ENCODE measurements at regions not wholly inside any gene's neighbourhood (a gene's known extent, or its start where the extent isn't known, plus 50 kb on each side); places are given as distances from the start of the nearest gene placed in this dataset.
"Not testable (repeated sequence)": the region's sequence is repeated elsewhere in the genome, so short reads cannot be mapped to it uniquely, and the experiment has no call there.

DNA sequence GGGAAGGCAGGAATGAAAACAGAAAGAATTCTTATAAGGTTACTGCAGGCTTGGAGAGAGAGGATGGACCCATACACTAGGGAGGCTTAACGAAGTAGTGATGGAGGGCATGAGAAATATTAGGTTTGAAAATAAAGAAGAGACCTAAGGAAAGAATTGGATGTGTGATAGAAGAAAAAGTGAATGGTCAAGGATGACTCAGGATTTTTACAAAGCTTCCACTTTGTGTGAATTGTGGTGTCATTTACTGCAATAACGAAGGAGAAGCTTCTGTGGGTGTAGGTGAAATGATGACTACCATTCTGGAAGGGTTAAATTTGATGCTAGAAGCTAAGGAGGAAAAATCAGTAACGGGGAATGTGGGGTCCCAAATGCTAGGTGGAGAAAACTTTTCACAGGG, 191.2 kb downstream of the UTRN start:
- DNase-seq (ENCODE audit: low read depth) = no peak

GRCh38 chr6:144477396-144477795, 192.3 kb downstream of the UTRN start:
- DNase-seq (ENCODE audit: low read depth) = no peak

DNA sequence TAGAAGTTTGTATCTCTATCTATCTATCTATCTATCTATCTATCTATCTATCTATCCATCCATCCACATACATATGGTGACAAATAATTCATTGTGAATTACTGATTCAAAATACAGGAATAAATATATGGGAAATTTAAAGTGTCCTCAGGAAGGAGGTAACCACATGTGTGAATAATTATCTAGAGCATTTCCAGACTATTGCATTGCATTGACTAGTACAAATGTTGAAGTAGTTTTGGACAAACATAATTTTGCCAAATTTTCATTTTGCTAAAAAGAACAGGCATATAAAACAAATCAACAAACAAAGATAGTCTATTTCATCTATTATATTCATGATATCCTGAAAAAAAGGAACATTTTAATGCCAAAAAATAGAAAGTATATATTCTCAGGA, 192.7 kb downstream of the UTRN start:
- no peak for DNase-seq (ENCODE audit: low read depth)

DNA sequence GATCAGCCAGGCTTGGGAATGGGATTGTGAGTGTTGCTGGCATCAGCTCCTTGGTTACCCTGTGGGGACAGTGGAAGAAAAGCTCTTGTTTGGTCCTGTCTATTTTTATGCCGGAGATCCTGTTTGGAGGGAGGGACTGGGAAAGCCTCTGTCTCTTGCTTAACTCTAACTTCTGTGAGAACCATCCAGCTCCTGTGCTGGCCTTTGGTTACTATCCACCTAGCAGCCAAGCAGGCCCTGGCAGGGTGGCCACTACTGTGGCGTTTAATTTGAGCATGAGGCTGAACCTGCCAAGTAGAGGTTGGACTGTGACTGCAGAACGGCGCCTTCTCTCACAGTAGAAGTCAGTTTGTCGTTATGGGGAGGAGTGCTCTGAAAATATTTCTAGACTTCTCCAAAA, 193.3 kb downstream of the UTRN start:
- no peak for DNase-seq (ENCODE audit: low read depth)

GRCh38 chr6:144479991-144480390, 194.9 kb downstream of the UTRN start:
- no peak for DNase-seq (ENCODE audit: low read depth)

DNA sequence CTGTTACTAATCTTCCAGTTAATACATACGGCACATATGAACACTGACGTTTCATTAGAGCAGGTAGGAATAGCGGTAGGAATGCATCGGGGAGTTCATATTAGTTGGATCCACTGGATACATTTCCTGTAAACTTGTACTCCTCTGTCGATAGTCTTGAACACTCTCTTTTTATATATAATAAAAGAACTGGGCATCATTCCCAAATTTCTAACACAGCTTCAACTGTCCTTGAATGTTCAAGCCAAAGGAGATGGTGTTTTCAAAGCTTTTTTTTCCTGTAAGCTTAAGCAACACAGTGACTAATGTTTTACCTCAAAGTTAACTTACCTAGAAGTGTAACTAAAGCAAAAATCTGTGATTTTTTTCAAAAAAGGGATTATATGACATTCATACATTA, 195.3 kb downstream of the UTRN start:
- no peak for DNase-seq (ENCODE audit: low read depth)

- DNase-seq (ENCODE audit: low read depth) = no peak
These were observed 196.4 kb downstream of the UTRN start for GRCh38 chr6:144481527-144481926.

DNA sequence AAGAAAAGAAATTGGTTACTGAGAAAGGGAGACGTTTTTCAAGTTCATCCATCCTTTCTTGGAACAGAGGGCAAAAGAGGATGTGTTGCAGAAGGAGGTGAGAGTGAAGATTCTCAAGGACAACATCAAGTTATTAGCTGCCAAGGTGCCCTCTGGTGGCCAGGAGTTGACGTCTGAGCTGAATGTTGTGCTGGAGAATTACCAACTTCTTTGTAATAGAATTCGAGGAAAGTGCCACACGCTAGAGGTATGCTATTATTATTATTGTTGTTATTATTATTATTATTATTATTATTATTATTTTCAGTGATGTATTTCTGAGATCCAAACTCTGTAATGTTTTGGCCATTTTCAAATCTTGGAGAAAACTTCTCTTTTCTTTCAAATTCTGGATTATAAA, 197.0 kb downstream of the UTRN start:
- DNase-seq (ENCODE audit: low read depth) = peak; percentile 53

DNA sequence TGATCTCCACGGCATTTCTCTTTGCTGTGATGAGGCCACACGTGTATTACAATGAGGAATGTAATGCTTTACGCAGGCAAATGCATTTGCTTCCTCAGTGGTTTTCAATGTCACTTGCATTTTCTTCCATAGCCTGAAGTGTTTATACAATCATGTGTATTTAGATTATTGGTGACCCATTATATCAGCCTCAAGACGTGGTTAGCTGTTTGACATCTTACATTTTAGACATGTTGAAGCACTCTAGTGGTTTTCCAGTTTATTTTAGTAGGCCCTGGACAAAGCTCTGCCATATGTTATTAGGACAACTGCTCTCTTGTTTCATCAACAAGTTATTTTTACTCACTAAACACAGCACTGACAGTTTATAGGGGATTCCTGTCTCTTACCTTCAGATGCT, 200.4 kb downstream of the UTRN start:
- no peak for DNase-seq (ENCODE audit: low read depth)

DNA sequence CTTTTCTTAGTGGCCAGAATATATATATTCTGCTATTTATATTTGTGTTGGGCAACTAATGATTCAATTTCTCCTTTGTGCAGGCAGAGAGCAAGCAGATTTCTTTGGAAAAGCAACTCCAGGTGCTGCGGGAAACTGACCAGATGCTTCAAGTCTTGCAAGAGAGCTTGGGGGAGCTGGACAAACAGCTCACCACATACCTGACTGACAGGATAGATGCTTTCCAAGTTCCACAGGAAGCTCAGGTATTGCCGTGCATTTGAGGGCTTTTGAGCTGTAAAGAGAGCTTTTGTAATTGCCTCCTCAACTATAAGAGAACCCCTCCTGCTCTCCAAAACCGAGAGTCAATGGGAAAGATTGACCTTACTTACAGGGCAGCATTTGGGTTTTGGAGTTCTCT, 203.5 kb downstream of the UTRN start:
- DNase-seq (ENCODE audit: low read depth) = no peak

DNA sequence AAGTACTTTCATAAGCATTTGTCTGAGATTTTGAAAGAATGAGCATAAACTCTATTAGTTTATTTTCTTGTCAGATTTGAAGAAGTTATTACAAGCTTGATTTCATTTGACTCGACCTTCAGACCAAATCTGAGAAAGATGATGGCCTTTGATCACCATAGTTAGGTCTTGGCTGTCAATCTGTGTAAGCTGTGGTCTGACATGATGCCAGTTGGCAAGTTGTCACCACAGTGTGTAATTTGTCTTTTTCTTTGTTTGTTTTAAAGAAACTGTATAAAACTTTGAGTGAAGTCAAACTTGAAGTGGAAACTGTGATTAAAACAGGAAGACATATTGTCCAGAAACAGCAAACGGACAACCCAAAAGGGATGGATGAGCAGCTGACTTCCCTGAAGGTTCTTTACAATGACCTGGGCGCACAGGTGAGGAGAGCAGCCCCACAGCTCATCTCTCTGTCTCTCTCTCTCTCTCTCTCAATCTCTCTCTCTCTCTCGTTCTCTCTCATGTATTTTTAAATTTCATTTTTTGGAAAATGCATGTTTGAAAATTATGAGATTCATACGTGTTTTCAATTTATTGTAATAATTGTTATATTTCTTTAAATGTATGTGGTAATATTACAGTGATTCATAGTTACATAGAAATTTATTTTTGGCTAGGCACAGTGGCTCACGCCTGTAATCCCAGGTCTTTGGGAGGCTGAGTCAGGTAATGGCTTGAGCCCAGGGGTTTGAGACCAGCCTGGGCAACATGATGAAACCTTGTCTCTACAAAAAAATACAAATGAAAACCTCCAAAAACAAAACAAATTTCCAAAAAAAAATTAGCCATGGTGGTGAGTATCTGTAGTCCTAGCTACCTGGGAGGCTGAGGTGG, 208.1 kb downstream of the UTRN start:
- DNase-seq (ENCODE audit: low read depth) = no peak

DNA sequence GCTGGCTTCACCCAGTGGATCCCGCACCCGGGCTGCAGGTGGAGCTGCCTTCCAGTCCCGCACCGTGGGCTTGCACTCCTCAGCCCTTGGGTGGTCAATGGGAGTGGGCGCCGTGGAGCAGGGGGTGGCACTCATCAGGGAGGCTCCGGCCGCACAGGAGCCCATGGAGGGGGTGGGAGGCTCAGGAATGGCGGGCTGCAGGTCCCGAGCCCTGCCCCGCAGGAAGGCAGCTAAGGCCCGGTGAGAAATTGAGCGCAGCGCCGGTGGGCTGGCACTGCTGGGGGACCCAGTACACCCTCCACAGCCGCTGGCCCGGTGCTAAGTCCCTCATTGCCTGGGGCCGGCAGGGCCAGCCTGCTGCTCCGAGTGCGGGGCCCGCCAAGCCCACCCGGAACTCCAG, 209.9 kb downstream of the UTRN start:
- DNase-seq (ENCODE audit: low read depth) = not testable (repeated sequence)

GRCh38 chr6:144497650-144498049, 212.5 kb downstream of the UTRN start:
- DNase-seq (ENCODE audit: low read depth) = no peak

- DNase-seq (ENCODE audit: low read depth) = no peak
These were observed 215.8 kb downstream of the UTRN start for GRCh38 chr6:144500892-144501291.

- not testable (repeated sequence) for DNase-seq (ENCODE audit: low read depth)
These were observed 220.1 kb downstream of the UTRN start for GRCh38 chr6:144505214-144505613.

DNA sequence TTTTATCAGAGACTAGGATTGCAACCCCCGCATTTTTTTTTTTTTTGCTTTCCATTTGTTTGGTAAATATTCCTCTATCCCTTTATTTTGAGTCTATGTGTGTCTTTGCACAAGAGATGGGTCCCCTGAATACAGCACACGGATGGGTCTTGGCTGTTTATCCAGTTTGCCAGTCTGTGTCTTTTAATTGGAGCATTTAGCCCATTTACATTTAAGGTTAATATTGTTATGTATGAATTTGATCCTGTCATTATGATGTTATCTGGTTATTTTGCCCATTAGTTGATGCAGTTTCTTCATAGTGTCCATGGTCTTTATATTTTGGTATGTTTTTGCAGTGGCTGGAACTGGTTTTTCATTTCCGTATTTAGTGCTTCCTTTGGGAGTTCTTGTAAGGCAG, 220.9 kb downstream of the UTRN start:
- DNase-seq (ENCODE audit: low read depth) = not testable (repeated sequence)

DNA sequence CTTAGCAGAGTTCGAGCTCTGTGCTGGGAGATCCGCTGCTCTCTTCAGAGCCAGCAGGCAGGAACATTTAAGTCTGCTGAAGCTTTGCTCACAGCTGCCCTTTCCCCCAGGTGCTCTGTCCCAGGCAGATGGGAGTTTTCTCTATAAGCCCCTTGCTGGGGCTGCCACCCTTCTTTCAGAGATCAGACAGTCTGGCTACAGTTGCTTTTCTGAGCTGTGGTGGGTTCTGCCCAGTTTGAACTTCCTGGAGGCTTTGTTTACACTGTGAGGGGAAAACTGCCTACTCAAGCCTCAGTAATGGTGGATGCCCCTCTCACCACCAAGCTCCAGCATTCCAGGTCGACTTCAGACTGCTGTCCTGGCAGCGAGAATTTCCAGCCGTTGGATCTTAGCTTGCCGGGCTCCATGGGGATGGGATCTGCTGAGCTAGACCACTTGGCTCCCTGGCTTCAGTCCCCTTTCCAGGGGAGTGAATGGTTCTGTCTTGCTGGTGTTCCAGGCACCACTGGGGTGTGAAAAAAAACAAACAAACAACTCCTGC, 222.7 kb downstream of the UTRN start:
- DNase-seq (ENCODE audit: low read depth) = not testable (repeated sequence)

- no peak for DNase-seq (ENCODE audit: low read depth)
These were observed 225.7 kb downstream of the UTRN start for GRCh38 chr6:144510859-144511258.

GRCh38 chr6:144515761-144516160, 230.6 kb downstream of the UTRN start:
- no peak for DNase-seq (ENCODE audit: low read depth)

DNA sequence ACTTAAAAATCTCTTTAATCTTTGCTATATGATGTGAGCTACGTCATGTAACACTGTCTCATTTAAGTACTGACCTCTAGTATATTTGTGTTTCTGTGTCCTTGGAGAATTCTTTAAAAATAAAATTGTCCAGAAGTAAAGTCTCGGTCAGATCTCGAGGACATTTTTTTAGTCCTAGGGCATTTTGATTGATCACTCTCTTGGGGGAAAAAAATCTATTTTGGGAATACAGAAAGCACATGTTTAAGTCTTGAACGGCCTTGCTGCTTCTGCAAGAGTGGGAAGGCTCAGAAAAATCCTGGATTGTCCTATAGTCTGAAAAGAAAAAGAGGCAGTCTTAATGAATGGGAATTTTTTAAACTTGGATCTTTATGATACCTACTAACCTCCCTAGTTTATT, 234.3 kb downstream of the UTRN start:
- no peak for DNase-seq (ENCODE audit: low read depth)

DNA sequence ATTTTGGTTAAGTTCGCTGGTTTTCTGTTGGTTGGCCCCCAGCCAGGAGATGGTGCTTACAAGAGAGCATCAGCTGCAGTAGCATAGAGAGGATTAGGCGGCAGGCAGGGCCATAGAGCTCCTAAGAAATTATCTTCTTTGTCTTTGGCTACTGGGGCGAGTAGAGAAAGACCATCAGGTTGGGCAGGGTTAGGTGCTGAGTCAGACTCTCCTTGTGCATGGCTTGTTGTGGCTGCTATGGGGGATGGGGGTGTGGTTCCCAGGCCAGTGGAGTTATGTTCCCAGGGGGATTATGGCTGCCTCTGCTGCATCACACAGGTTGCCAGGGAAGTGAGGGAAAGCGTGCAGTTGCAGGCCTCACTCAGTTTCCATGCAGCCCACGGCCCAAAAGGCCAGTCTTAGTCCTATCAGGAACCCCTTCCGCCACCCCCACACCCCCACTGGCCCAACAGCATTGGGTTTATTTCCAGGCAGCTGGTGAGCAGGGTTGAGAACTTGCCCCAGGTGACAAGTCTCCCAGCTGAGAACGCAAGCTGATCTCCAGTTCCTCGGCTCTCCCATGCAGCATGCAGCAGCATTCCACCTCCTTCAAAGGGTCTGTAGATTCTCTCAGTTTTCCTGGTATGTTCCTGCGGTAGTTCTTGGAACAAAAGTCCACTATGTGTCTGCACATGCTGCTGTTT, 243.7 kb downstream of the UTRN start:
- no peak for DNase-seq (ENCODE audit: low read depth)

DNA sequence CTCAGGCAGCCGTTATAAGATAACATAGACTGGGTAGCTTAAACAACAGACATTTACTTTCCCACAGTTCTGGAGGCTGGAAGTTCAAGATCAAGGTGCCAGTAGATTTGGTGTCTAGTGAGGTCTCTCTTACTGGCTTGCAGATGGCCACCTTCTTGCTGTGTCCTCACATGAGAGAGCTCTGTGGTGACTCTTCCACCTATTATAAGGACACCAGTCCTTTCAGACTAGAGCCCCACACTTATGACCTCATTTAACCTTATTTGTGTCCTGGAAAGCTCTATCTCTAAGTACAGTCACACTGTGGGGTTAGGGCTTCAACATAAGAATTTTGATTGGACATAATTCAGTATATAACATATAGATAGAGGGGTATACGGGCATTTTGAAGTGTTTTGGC, 245.0 kb downstream of the UTRN start:
- no peak for DNase-seq (ENCODE audit: low read depth)

GRCh38 chr6:144532238-144532637, 247.1 kb downstream of the UTRN start:
- DNase-seq (ENCODE audit: low read depth) = not testable (repeated sequence)

Data from activated T-helper 9 cell treated with anti-CD3 and anti-CD28 coated beads, Interleukin-2, amount 50 U/mL, for 16 hours (primary cell).